Forelimb muscle (tissue), 1 donor: ENCODE measurements at regions not wholly inside any gene's neighbourhood (a gene's known extent, or its start where the extent isn't known, plus 50 kb on each side); places are given as distances from the start of the nearest gene placed in this dataset.

ENCODE experiments used
- DNase-seq: peaks from one replicate; pipeline ENCODE4 v3.0.0-alpha.2; 2013; ENCODE audit warnings: low read depth

DNA sequence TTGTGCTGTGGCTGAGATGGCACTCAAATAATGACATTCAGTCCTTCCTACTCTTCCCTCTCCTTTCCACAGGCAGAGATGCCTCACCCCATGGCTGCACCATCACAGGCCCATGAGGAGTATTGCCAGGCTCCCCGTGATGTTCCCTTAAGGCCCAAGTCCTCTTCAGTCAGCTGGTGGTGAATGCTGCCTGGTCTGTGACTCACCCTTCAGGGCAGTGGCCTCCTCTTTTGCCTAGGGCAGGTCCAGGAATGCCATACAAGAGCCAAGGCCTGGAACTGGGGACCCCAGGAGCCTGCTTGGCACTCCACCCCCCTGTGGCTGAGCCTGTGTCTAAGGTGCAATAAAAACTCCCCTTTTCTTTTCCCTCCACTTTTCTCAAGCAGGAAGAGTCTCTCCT, 144.2 kb upstream of the GEMIN8 start:
- DNase-seq, result no peak

DNA sequence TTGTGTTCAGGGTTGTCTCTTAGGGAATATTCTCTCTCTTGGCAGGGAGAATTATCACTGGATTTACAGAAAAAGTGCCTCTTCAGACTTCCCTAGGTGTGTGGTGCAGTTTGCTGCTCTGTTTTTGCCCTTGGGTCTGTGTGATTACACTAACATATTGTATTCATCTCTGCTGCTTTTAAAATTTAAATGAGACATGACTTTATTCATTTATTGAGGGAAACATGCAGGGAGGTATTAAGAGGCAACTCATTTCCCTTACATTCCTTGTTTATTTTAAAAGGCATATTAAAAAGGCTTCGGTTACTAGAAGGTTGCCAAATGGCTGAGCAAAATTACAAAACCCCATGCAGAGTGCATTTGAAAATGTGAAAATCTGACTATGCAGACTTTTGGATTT, 135.1 kb upstream of the GEMIN8 start:
- no peak for DNase-seq

DNA sequence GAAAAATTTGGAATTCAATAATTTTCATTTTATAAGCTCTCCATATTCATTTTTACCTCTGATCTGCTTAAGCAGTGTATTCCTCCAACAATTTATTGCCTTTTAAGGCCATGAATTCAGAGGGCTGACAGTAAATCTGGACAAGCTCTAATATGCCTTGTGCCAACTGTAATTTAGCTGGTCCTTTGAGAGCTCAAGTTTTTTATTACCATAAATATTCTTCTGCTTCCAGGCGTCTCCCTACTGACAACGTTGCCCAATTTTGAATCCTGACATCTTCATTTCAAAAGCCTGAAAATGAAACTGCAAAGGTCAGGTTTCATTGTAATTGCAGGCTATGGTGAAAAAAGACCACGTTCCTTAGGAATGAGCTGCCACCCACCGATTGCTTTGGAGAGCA, 95.8 kb upstream of the GEMIN8 start:
- DNase-seq, result no peak

DNA sequence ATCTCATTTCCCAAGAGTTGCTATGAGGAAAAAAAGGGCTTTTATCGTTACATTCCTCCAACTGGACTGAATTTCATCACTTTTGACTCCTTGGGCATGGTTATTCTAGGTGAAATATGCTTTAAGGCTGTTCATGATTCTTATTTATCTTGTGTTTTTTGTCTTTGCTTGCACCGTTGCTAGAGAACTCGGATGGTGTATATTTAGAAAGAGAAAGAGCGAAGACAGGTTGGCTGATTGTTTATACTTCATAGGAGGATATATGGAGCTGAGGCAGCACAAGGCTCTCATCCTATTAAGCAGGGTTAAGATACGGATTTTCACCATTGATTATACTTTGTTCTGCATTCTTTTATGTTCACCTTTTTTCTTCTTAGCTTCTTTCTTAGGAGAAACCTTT, 94.9 kb upstream of the GEMIN8 start:
- no peak for DNase-seq

DNA sequence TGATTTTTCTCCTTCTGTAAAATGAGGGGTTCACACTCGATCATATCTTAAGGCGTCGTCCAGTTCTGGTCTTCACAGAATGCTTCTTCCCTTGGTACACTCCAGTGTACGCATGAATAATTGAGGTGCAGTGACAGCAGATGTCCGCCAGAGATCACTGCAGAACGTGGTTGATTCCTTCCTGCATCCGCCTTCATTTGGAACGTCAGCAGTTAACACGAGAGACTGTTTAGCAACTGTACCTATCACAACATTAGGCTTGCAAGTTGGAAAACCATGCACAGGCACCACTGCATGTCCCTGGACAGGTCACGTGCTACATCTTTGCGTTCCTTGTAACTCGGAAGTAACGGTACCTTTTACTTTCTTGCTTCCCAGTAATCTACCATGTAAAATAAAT, 66.0 kb upstream of the GEMIN8 start:
- DNase-seq, result peak; percentile 9

DNA sequence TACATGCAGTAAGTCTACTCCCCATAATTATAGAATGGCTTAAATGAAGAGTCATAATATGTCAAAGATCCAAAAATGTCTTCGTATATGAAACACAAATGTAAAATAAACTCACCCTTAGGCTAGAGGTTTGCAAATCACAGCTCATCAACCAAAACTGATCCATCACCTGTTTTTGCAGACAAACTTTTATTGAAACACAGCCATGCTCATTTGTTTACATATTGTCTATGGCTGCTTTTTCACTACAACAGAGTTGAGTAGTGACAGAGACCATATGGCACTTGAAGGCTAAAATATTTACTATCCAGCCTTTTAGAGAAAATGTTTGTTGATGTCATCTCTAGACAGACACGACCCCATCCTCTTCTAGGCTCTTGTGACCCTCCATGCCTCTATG, 64.5 kb upstream of the GEMIN8 start:
- DNase-seq, result no peak

DNA sequence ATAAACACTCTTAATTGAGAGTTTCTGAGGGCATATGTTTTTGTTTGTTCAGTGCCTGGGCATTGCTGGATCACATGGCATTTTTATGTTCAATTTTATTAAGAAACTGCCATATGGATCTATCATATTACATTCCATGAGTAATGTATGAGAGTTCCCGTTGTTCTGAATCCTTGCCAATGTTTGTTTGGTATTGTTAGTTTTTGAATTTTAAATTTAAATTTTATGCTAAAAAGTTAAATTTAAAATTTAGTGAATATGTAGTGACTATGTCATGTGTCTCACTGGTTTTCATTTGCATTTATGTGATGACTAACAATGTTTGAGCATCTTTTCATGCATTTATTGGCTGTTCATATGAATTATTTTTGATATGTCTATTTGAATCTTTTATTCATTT, 54.8 kb upstream of the GEMIN8 start:
- DNase-seq, result no peak

DNA sequence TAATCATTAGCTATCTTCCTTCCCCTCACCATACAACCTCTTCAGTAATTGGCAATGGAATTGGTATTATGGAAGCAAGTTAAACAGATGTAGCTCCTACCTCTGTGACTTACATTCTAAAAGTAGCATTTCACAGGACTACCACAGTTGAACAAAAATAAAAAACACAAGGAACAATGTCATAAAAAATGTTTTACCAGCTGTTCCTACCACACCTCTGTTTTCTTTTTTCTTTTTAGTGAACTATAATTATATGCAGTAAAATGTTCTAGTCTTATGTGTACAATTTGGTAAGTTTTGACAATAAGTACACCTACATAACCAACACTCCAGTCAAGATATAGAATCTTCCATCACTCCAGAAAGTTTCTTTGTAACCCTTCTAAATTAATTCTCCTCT, 54.1 kb upstream of the GEMIN8 start:
- DNase-seq, result no peak

DNA sequence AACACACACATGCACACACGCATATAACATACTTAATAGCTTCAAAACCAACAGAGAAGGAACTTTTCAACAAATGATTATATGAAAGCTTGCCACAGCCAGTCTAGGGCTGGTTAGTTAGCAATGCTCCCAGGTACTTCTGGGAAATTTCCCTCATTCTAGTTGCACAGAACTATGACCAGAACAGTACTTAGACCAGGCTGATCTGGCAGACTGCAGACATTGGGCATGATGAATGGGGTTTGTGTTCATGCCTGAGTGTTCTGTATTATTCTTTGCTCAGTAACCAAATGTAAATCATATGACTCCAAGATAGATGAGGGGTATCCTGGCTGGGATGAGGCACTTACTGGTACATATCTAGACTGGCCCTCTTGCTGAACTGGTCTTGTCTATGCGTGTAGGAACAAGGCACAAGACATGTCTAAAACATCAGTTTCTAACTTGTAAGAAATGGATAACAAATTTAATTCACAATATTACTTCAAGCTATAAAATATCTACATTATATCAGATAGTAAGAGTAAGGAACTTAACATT, 50.3 kb upstream of the GEMIN8 start:
- DNase-seq, result no peak
